CD4-positive, alpha-beta T cell treated with Interleukin-10 for 1 hour (primary cell): ENCODE measurements at regions not wholly inside any gene's neighbourhood (a gene's known extent, or its start where the extent isn't known, plus 50 kb on each side); places are given as distances from the start of the nearest gene placed in this dataset.

Experiments used
- DNase-seq: peaks from one replicate; pipeline ENCODE4 v3.0.0-alpha.2; 2020

DNA sequence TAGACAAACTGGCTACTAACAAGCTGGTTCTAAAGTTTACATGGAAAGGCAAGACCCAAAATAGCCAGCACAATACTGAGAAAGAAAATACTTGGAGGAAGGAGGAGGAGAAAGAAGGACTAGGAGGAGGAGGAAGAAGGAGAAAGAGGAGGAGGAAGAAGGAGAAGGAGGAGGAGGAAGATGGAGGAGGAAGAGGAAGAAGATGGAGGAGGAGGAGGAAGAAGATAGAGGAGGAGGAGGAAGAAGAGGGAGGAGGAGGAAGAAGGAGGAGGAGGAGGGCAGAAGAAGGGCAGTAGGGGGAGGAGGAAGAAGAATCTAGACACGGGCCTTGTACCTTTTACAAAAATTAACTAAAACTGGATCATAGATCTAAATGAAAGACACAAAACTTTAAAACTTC is 92.6 kb downstream of the METTL4 start:
- DNase-seq, result no peak

DNA sequence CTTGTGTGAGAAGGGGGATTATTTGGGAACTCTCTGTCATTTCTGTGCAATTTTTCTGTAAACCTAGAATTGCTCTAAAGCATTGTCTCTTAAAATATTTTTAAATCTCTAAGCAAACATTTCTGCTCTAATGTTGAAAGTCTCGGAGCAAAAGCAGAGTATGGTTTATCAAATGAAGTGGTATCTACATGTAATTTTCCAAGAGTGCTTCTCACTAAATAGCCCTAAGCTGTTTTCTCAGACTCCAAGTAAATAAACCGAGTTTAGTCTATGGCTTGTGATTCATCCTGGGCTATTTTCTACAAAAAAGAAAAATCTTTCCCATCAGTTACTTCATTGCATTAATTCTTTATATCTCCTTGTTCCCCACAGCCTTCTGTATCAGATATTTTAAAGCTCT is 90.8 kb downstream of the METTL4 start:
- no peak for DNase-seq

DNA sequence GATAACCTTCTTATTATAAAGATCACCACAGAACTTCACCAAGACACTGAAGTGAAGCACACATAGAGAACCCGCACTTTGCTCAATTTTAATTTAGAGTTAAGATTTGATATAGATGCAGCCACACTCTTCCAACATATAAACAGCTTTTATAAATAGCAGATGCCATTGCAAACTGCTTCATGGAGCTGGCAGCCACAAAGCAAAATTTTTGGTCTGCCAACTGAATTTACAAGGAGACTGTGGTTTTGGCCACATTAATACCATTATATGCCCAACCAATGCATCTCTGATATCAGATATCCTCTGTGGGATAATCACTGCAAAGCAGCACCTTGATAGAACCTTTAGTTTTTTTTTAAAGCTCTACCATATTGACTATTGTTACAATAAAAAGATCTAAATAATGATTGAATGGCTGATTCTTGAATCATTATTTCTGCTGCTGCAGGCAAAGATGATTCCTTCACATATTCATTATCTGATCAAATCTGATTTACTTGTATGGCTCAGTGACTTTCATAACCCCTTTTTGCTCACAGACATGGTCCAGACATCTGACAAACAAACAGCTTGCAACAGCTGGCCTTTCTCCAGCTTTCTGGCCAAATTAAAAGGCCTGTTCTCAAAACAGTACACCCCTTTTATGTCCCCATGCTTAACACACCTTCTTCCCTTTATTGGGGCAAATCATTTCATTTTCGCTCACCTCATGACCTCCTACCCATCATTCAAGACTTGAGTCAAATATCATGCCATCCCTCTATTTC is 88.4 kb downstream of the METTL4 start:
- no peak for DNase-seq

DNA sequence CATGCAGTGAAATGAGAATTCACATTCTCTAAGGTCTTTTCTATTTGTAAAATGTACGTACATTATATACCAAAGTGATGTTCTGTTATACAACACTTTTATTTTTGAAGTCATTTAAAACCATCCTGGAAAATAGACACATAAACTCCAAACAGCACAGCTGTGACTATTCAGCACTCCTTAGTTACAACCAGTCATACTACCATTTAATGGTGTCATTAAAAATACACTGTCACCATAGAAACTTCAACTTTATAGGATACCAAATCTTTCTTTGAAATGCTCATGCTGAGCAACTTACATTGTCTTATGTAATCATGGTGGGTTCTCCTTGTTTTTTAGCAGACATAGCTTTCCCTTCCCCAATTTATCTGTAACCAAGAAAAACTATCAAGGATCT is 85.3 kb downstream of the METTL4 start:
- DNase-seq, result no peak

DNA sequence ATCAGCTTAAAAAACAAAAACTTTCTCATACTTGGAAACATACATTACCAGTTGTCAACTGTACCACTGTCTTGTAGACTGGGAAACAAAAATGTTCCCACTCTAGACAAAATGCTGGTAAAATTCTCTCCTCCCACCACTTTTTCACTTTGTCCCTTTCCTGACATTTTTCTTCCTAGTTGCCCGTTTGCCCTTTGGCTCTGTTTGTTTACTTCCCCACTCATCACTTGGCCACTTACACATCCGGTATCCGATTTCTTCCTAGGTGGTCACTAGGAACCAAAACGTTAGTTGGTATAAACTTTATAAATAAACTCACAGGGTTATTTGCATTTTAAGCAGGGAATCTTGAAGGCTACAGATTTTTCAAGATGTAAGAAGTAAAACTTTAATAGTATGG is 84.9 kb downstream of the METTL4 start:
- DNase-seq, result no peak
